GM21825 (cell line): ENCODE measurements at regions not wholly inside any gene's neighbourhood (a gene's known extent, or its start where the extent isn't known, plus 50 kb on each side); places are given as distances from the start of the nearest gene placed in this dataset.
"Not testable (repeated sequence)": the region's sequence is repeated elsewhere in the genome, so short reads cannot be mapped to it uniquely, and the experiment has no call there.

Experiments used
- ATAC-seq: cut with Tn5 transposase; IDR thresholded peaks from one replicate; pipeline ENCODE4 v1.9.1; 2021; ENCODE audit warnings: mild to moderate bottlenecking, moderate library complexity; ENCODE audit not compliant: unreplicated experiment

DNA sequence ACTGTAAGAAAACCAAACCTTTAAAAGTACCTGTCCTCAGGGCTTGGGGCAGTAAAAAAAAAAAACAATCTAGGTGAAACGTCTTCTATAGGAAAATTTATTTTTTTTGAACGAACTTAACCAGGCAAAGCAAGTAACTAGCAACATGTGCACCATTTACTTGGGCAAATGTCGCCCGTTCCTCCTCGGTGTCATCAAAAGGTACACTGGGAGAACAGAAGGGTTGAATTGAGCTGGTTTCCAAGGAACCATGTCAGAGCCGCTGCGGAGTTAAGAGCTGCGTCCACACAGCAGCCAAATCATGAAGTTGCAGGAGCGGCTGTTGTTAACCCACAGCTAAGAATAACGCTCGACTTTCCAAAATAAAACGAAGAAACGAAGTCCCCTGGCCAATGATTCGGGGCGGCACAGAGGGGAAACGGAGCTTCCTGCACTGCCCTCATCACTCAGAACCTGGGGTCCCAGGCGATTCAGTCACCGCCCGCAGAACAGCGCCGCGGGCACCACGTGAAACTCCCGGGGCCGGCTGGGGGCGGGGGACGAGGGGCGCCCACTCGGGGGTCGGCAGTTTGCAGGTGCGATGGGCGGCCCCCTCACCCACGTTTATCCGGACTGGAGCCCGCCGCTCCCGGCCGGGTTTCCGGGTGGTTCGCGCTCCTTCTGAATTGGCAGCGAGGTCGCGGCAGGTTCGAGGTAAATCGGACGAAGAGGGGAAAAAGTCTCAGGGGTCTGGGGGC lies 53.6 kb upstream of the PLGLB1 start:
- ATAC-seq, result peak; percentile 14

DNA sequence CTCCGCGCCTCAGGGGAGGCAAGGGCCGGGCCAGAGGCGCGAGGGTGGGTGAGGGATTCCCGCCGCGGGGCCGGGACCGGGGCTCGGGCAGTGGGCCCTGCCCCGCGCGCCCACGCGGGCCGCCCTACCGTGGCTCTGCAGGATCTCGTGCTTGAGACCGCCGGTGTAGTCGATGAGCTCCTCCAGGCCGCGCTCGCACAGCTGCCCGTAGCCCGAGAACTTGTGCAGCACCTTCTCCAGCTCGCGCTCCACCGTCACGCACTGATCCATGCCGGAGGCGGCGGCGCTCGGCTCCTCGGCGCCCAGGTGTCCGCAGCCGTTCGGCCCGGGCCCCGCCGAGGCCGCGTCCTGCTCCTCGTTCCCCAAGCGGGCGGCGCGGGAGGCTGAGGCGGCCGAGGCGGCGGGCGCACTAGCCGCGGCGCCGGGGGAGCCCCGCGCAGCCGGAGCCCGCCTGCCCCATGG lies 54.2 kb upstream of the PLGLB1 start:
- ATAC-seq, result peak; percentile 29

DNA sequence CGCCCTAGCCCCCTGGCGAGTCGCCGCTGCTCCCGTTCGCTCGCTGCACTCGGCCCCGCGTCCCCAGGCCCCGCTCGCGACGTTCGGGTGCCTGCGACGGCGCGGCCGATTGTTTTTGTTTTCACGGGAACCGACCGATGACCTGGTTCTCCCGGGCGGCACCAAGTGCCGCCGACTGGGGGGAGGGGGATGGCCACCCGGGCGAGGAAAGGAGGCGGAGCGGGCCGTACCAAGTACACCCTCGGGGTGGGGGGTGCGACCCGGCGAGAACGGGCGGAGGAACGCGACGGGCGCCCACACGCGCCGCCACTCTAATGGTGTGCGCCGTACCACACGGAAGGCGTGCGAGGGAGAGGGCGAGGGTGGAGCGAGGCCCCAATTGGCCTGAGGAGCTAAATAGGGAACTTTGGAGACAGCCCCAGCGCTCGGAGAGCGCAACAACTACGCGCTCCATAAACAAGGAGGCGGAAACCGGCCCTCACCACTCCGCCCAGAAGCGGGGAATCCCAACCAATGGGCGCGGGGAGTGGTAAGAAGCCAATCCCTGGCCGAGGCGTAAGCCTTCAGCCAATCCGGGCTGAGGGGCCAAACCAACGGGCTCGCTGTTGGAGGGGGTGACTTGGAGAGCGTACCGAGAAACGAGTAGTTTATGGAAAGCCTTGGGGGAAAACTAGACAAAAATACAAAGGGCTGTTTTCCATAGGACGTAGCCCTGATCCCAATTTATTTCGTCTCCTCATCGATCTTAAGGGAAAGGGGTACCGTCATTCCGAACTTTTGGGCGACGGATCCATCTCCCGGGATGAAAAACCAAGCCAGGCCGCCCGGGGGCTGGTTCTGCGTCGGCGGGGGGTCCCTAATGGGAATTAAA lies 54.8 kb upstream of the PLGLB1 start:
- peak; percentile 91 for ATAC-seq

DNA sequence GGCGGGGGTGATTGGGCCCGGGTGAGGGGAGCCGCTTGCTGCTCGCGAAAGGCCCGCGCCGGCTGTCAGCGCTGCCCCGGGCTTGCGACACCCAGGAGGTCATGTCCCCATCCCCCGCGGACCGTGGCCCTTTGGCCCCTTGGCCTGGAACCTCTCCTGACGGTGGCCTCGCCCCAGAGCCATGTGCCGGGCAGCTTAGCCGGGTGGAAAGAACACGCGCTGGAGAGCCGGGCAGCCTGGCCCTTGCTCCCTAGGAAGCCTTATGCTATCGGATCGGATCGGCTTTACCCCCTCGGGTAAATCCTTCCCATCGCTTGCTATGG lies 55.4 kb upstream of the PLGLB1 start:
- ATAC-seq, result not testable (repeated sequence)

DNA sequence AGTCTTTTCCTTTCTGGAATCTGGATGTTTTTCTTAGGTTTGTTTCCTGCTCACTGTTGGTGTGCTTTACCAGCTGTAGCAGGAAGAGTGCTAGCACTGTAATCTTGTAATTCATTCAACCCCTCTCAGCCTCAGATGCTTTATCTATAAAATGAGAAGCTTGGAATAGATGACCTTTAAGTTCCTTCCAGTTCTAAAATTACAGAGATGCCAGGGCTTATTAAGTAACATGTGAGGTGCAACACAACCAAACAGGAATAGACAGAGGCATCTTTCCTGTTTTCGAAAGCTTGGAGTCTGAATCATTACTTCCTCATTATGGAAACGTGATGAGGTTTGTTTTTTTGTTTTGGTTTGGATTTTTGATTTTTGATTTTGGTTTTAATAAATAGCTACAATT lies 60.1 kb upstream of the PLGLB1 start:
- ATAC-seq, result not testable (repeated sequence)

DNA sequence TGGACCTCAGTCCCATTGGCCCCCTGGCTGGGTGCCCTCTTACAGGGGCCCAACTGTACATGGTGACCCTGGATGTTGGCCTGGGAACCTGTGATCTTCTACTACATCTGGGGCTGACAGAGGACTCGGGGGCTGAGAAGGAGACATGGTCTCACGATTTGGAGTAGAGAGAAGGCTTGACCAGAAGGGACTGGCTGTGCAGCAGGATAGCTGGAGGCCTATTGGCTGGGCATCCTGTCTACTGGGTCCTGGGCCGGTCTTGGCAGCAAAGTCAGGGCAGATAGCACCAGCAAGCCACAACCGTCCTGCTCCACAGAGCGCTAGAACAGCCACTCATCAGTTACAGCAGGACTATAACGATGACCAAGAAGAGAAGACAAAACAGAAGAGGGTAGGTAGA lies 66.4 kb upstream of the PLGLB1 start:
- not testable (repeated sequence) for ATAC-seq

DNA sequence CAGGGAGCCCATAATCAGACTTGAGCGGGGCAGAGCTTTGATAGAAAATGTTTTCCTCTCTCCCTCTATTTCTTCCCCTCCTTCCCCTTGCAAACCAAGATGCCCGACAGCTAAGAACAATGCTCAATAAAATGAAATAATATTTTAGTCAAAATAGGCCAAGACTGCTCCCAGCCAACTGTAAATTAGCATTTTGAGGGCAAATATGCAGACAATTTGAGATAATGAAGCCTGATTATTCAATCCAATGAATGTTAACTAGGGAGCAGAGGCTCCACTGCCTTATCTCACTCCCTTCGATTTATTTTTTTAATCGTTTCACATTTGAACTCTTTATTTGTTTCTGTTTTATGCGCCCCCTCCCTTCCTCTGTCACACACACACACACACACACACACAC lies 67.8 kb upstream of the PLGLB1 start:
- not testable (repeated sequence) for ATAC-seq

DNA sequence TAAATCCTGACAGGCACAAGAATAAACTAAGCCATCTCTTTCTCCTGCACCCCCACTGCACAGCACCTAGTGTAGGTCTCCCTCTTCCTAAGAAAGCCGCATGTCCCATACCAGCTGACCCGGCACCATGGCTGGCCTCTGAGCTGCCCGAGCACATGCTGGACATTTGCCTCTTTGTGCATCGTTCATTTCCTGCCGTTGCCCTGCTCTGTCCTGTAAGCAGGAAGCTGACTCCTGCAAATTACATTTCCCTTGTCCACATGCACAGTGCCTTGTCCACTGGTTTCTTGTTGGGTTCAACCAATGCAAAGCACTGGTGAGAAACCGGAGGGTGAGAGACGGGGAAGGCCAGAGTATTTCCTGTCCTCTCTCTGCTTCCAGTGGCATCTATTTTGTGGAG lies 71.6 kb upstream of the PLGLB1 start:
- not testable (repeated sequence) for ATAC-seq

DNA sequence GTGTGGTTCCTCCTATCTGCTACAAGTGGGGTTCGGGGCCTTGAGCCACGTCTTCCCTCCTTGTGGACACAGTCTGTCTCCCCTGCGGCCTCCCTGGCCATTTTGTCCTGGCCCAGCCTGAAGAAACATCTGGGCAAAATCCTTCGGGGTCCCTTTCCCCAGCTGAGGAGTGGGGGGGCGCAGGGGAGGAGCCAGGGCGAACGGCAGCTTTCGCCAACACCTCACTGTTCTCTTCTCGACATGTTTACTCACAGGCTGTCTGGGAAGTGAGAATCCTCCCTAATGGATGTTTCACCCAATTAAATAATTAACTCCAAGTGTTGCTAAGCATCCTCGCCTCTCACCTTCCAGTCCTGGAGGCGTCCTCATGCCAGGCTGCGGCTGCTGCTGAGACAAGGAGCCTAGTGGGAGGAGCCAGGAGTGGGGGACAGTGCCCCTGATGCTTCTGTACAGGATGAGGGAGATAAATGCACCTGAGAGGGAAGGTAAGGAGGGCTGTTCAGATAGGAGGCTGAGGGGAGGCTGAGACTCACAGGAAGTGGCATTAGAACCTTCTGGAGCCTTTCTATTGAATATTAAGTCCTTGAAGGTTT lies 72.4 kb upstream of the PLGLB1 start:
- not testable (repeated sequence) for ATAC-seq

DNA sequence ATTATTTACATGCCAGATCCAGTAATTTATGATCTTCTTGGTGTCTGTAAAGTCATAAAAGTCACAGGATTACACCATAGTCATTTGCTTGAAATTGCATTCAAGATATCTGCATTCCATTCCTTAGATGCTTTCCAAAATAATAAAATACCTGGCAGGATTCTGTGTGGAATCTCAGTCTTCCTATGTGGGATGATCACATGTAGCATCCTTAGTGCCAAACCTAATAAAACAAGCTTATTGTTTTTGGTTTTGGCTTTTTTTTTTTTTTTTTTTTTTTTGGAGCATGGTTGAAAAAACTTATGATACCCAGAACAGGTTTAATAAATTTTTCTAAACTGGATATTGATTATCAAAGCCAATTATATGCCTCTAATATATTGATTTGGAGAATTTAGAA lies 74.2 kb upstream of the PLGLB1 start:
- ATAC-seq, result not testable (repeated sequence)

DNA sequence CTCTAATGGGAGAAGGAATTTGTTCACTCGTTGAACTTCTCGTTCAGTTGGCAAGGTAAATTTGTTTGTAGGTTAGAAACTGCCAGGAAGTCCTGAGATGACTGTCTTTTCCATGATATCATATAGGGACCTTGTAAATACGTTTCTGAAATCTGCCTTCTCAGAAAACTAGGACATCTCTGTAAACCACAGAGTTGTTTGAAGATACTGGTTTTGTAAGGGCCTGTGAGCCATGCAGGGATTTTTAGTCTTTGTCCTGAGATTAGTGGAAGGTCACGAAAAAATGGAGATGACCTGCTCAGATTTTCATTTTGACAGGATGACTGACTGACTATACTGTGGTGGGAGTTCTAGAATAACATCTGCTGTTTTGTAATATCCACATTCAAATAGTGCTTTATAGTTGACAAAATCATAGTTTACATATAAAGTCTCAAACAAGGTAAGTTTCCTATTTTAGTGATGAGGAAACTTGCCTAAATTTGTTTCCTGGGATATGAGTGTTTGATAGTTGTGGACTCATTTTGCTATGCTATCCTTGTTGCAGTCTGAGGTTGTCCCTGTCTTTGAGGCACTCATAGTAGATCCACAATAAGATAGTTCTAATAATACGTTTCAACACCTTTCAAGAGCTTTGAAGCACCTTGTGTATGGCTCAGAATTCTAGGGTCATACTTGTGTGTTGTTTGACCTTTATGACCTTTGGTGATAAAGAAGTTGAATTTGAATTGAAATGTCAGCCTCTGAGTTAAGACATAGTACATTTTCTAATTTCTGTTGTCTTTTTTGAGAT lies 107.3 kb upstream of the PLGLB1 start:
- ATAC-seq, result not testable (repeated sequence)

DNA sequence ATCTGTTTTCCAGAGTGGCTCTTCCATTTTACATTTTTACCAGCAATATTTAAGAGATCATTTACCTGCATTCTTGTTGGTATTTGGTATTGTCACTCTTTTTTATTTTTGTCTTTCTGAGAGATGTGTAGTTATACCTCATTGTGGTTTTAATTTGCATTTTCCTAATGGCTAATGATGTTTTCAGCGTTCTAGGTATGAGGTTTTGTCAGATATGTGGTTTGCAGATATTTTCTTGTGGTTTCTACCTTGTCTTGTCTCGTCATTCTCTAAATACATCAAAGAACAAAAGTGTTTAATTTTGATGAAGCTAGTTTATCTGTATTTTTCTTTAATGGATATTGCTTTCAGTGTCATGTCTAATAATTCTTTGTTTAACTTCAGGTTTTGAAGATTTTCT lies 110.9 kb upstream of the PLGLB1 start:
- ATAC-seq, result not testable (repeated sequence)

DNA sequence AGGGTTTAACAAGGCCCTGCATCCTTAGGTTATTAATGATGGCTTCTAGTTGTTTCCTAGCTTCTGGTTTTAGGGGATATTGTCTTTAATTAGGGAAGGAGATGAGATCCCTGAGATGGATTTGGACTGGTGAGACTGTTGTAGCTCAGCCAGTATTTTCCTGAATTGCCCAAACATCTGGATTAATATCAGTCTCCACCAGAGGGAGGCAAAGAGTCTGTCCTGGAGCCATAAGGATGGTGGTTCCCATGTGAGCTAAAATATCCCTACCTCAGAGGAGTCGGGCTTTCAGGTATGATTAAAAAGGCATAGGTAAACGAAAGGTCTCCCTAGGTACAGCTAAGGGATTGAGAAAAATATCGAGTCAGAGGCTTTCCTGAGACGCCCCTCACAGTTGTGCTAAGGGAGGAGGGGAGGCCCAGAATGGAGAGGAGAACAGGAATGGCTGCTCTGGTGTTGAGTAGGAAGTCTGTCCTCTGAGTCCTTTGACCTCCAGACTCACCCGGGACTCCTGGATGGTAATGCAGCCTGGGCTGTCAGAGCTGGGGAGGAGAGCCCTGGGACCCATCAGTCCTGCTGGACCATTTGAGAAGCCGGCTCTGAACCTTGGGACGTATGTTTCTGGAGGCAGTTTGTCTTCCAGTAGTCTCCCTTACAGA lies 130.3 kb upstream of the PLGLB1 start:
- ATAC-seq, result not testable (repeated sequence)

DNA sequence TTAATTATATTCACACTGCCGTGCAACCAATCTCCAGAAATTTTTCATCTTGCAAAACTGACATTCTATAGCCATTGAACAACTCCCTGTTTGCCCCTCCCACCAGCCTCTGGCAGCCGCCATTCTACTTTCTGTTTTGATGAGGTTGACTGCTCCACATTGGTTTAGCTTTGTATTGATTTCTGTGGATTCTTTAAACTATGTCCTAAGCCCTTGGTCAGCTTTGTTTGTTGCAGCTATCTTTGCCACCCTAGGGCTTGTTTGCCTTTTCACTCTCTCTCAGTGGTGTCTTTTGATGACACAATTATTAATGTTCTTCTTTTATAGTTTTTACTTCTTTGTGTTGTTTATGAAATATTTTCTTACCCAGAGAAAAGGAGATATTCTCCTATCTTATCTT lies 152.8 kb upstream of the PLGLB1 start:
- ATAC-seq, result not testable (repeated sequence)

DNA sequence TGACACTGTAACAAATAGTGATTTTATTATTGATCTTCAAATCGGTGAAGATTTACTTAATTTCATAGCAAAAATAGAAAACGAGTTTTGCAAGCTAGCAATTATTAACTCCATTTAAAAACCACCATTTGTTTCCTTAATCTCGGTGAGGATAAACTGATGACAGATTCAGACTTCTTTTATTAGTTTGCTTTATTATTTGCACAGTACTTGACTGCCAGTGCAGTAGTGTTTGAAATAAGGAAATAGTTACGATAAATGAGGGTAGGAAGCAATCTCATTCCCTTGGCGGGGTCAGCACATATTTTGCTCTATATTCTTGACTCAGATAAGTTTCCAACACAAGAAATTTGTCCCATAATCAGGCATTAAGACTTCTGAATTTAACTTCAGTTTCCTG lies 161.7 kb upstream of the PLGLB1 start:
- not testable (repeated sequence) for ATAC-seq

DNA sequence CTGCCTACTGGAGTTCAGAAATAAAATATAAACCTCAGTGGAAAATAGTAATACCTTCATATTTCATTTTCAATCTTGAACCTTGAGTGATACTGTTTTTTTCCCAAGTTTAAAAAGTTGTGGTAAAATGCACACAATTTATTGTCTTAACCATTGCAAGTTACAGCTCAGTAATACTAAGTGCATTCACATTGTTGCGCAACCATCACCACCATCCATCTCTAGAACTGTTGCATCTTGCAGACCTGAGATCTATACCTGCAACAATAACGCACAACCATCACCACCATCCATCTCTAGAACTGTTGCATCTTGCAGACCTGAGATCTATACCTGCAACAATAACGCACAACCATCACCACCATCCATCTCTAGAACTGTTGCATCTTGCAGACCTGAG lies 162.6 kb upstream of the PLGLB1 start:
- ATAC-seq, result not testable (repeated sequence)

DNA sequence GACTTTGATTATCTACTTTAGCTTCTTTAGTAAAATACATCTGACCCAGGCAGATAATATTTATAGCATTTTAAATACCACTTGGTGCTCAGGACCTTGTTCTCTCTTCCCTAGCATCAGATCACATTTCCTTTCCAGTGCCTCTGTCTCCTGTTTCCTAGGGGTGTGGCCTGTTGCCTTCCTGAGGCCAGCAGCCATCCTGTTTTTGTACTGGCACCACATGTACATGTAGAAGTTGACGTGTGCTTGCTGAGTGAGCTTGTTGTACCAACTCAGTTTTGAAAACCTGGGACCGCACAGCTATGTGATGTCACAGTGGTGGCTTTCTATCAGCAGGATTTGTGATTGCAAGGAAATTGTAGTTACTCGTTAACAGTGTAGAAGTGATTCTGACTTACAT lies 167.6 kb upstream of the PLGLB1 start:
- ATAC-seq, result not testable (repeated sequence)

DNA sequence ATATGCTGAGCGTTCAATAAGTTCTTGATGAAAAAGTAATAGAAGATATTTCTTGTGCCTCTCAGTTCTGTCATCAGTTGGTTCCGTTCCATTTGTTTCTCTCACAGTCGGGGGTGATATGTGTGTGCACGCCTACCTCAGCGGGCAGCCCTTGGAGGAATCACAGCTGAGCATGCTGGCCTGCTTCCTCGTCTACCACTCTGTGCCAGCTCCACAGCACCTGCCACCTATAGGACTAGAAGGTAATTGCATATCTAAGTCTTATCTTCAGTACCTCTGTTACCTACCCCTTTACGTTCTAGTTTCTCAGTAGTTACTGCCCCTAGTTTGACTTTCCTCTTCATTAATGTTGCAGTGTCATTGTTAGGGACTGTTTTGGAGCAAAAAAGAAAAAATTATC lies 171.7 kb upstream of the PLGLB1 start:
- not testable (repeated sequence) for ATAC-seq

DNA sequence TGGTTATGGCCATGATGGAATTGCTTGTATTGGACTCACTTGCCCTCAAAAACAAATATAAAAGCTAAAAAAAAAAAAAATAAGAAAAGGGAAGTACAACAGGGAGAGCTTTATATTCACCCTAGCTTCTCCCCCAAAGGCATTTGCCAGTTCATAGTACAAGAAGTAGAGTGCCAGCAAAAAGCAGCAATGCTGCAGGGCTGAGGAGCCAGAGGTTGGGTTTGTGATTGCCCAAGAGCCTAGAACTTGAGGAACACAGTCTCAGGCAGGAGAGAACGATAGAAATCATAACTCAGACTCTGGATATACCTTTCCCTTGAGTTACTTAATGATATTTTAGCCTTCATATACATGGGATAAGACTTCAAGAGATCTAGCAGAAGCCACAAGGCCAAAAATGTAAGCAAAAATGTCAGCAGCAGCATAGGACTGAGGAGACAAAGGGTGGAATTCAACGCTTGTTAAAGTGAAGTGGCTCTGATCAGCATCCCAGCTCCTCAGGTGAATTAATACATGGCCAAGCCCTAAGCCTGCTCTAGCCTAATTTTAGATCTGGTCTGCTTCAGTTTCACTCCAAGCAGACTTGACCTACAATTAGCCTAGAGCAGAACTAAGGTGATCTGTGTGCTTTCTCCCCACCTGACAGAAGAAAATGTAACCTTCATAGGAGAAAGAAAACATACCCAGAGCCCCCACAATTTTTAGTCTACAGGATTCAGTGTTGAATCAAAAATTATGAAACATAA lies 172.8 kb upstream of the PLGLB1 start:
- ATAC-seq, result not testable (repeated sequence)
